ENCODE measurements at regions not wholly inside any gene's neighbourhood (a gene's known extent, or its start where the extent isn't known, plus 50 kb on each side); places are given as distances from the start of the nearest gene placed in this dataset.

DNA sequence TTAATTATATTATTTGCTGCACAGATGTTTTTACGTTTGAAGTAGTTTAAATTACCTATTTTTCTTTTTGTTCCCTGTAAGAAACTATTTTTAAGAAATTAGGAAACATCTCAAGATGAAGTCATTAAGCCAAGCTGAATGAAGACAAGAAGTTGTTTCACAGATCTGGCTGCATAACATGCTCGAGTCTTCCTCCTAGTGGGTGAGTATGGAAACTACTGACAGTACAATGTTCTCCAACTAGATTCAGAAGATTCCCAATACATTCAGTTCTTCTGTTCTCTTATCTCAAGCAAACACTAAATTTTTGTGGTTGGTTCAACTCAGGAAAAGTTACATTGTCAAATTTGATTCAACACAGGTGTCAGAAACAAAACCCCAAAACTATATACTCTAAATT, 256.8 kb upstream of the VCX start:
- Histone ChIP-seq H3K27ac (ENCODE audit: low read depth, low read length) (peak overlapping the region; percentile 50; the same call in 1 of the 2 replicates), H3K79me2 (ENCODE audit: insufficient read depth, low read length) (no peaks in the 10 kb centered on the region), H2AFZ (ENCODE audit: low read depth, low read length, severe bottlenecking) (no peak overlapping the region), H4K20me1 (ENCODE audit: low read depth, low read length) (no peaks in the 10 kb centered on the region), H3K27me3 (ENCODE audit: low read length) (no peaks in the 10 kb centered on the region), H3K4me2 (ENCODE audit: low read depth, low read length, poor library complexity, severe bottlenecking) (no peak overlapping the region), H3K4me3 (ENCODE audit: insufficient read depth, low read length, poor library complexity, severe bottlenecking) (no peak overlapping the region), H3K9me3 (ENCODE audit: insufficient read depth, low read length) (no peaks in the 10 kb centered on the region), H3F3A (ENCODE audit: insufficient read depth) (no peaks in the 10 kb centered on the region), H3K9me2 (replicated peaks; ENCODE audit: insufficient read depth, low read length) (no peaks in the 10 kb centered on the region), H3K36me3 (ENCODE audit: low read length) (no peaks in the 10 kb centered on the region), H3K9ac (ENCODE audit: low read length) (no peak overlapping the region)
- TF ChIP-seq EZH2phosphoT487 (conservative IDR thresholded peaks at IDR 0.05; ENCODE audit: low read length) = no peak
- TF ChIP-seq, protein P1, sequence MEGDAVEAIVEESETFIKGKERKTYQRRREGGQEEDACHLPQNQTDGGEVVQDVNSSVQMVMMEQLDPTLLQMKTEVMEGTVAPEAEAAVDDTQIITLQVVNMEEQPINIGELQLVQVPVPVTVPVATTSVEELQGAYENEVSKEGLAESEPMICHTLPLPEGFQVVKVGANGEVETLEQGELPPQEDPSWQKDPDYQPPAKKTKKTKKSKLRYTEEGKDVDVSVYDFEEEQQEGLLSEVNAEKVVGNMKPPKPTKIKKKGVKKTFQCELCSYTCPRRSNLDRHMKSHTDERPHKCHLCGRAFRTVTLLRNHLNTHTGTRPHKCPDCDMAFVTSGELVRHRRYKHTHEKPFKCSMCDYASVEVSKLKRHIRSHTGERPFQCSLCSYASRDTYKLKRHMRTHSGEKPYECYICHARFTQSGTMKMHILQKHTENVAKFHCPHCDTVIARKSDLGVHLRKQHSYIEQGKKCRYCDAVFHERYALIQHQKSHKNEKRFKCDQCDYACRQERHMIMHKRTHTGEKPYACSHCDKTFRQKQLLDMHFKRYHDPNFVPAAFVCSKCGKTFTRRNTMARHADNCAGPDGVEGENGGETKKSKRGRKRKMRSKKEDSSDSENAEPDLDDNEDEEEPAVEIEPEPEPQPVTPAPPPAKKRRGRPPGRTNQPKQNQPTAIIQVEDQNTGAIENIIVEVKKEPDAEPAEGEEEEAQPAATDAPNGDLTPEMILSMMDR (IDR thresholded peaks at IDR 0.05; ENCODE audit: insufficient read depth, low read length, poor library complexity, severe bottlenecking) = peak; percentile 31

DNA sequence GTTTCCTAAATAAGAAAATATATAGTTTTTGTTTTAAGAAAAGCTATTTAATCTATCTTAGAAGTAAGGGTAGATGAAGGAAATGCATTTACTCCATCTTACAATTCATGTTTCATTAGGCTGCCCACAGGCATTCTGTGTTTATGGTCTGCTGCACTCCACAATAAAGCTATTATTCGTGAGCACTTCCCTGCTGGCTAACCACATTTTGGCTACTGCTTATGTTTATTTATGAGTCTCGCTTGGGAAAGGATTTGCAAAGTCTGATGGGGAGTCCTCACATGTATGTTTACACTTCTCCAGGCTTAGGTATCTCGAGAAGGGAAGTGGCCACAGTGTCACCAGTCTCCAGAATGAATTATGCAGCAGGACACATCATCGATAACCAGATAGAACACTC, 260.8 kb upstream of the VCX start:
- H3F3A ChIP-seq (ENCODE audit: insufficient read depth) = no peaks in the 10 kb centered on the region
- no peak for TF ChIP-seq EZH2phosphoT487 (conservative IDR thresholded peaks at IDR 0.05; ENCODE audit: low read length)
- TF ChIP-seq, protein P1 (IDR thresholded peaks at IDR 0.05; ENCODE audit: insufficient read depth, low read length, poor library complexity, severe bottlenecking) = no peak
- H2AFZ ChIP-seq (ENCODE audit: low read depth, low read length, severe bottlenecking) = no peak overlapping the region
- no peaks in the 10 kb centered on the region for H3K36me3 ChIP-seq (ENCODE audit: low read length)
- no peaks in the 10 kb centered on the region for H3K27me3 ChIP-seq (ENCODE audit: low read length)
- H3K27ac ChIP-seq (ENCODE audit: low read depth, low read length) = no peak overlapping the region
- H4K20me1 ChIP-seq (ENCODE audit: low read depth, low read length) = no peaks in the 10 kb centered on the region
- no peak overlapping the region for H3K4me3 ChIP-seq (ENCODE audit: insufficient read depth, low read length, poor library complexity, severe bottlenecking)
- H3K79me2 ChIP-seq (ENCODE audit: insufficient read depth, low read length) = no peaks in the 10 kb centered on the region
- no peaks in the 10 kb centered on the region for H3K9me3 ChIP-seq (ENCODE audit: insufficient read depth, low read length)
- no peak overlapping the region for H3K4me2 ChIP-seq (ENCODE audit: low read depth, low read length, poor library complexity, severe bottlenecking)
- no peaks in the 10 kb centered on the region for H3K9me2 ChIP-seq (replicated peaks; ENCODE audit: insufficient read depth, low read length)
- H3K9ac ChIP-seq (ENCODE audit: low read length) = no peak overlapping the region

GRCh38 chrX:7580127-7580526, 262.8 kb upstream of the VCX start:
- no peaks in the 10 kb centered on the region for H3K9me2 ChIP-seq (replicated peaks; ENCODE audit: insufficient read depth, low read length)
- H3K79me2 ChIP-seq (ENCODE audit: insufficient read depth, low read length) = no peaks in the 10 kb centered on the region
- TF ChIP-seq EZH2phosphoT487 (conservative IDR thresholded peaks at IDR 0.05; ENCODE audit: low read length) = no peak
- TF ChIP-seq, protein P1 (IDR thresholded peaks at IDR 0.05; ENCODE audit: insufficient read depth, low read length, poor library complexity, severe bottlenecking) = no peak
- no peaks in the 10 kb centered on the region for H3K36me3 ChIP-seq (ENCODE audit: low read length)
- no peak overlapping the region for H2AFZ ChIP-seq (ENCODE audit: low read depth, low read length, severe bottlenecking)
- H3K27me3 ChIP-seq (ENCODE audit: low read length) = no peaks in the 10 kb centered on the region
- no peak overlapping the region for H3K4me2 ChIP-seq (ENCODE audit: low read depth, low read length, poor library complexity, severe bottlenecking)
- H3K9me3 ChIP-seq (ENCODE audit: insufficient read depth, low read length) = no peaks in the 10 kb centered on the region
- H3K9ac ChIP-seq (ENCODE audit: low read length) = no peak overlapping the region
- H3K4me3 ChIP-seq (ENCODE audit: insufficient read depth, low read length, poor library complexity, severe bottlenecking) = no peak overlapping the region
- H3F3A ChIP-seq (ENCODE audit: insufficient read depth) = no peaks in the 10 kb centered on the region
- no peaks in the 10 kb centered on the region for H4K20me1 ChIP-seq (ENCODE audit: low read depth, low read length)
- no peak overlapping the region for H3K27ac ChIP-seq (ENCODE audit: low read depth, low read length)

All from SU-DHL-6 (cell line).